B cell (primary cell): ENCODE measurements at regions not wholly inside any gene's neighbourhood (a gene's known extent, or its start where the extent isn't known, plus 50 kb on each side); places are given as distances from the start of the nearest gene placed in this dataset.

Experiments
- ATAC-seq: fragments of 200-7000 bp; cut with Tn5 transposase; one replicate; pipeline ENCODE4 v1.10.0; 2021; ENCODE audit warnings: low read depth, mild to moderate bottlenecking, moderate number of reproducible peaks, moderate library complexity
- CTCF ChIA-PET: fragments of 350-600 bp; sonication (Branson Sonifier 250); formaldehyde crosslinking; loops from one replicate; lab custom pipeline; 2021; ENCODE audit warnings: antibody characterized with exemption, inconsistent platforms; lab: Charles Lee
- POLR2A ChIA-PET: fragments of 350-600 bp; sonication (Branson Sonifier 250); formaldehyde crosslinking; loops from one replicate; lab custom pipeline; 2021; ENCODE audit warnings: antibody characterized with exemption; lab: Charles Lee
- DNase-seq: peaks from one replicate; pipeline ENCODE4 v3.0.0; 2013
- H2AFZ ChIP-seq: 2 replicates; pipeline ENCODE4 v1.6.1; 2012; ENCODE audit warnings: mild to moderate bottlenecking, low read depth, low read length; ENCODE audit not compliant: insufficient read depth, poor library complexity, severe bottlenecking
- H3K27ac ChIP-seq, 2 donors: 1 replicate in 1 of 2; 2 replicates in 1 of 2; pipeline ENCODE4 v1.5.1; 2012 to 2013; ENCODE audit warnings: low read length in 2 of 2, mild to moderate bottlenecking in 2 of 2, moderate library complexity in 1 of 2
- H3K27me3 ChIP-seq, 4 experiments: fragments of 200-600 bp in 1 of 4; sonication (generic) in 1 of 4; replicated peaks in 1 of 4; 1 replicate in 2 of 4; 2 replicates in 2 of 4; pipeline versions ENCODE4 v1.6.1 to v1.7.0; 2013 to 2016; ENCODE audit warnings: low read length in 3 of 4, mild to moderate bottlenecking in 2 of 4, mixed read lengths in 1 of 4, moderate library complexity in 1 of 4; ENCODE audit not compliant: insufficient read depth in 4 of 4, control insufficient read depth in 3 of 4; ENCODE audit errors: control extremely low read depth in 1 of 4
- H3K36me3 ChIP-seq, 2 experiments: replicated peaks in 1 of 2; 1 replicate in 1 of 2; 2 replicates in 1 of 2; pipeline versions ENCODE4 v1.6.1 to v1.7.1; 2013; ENCODE audit warnings: low read length in 1 of 2; ENCODE audit not compliant: insufficient read depth in 2 of 2, control insufficient read depth in 1 of 2; ENCODE audit errors: control extremely low read depth in 1 of 2, extremely low read depth in 1 of 2
- H3K4me1 ChIP-seq, 2 donors: fragments of 200-600 bp in 1 of 2; sonication (generic) in 1 of 2; 1 replicate in 1 of 2; 2 replicates in 1 of 2; pipeline versions ENCODE4 v1.5.1 to v1.6.1; 2013 to 2017; ENCODE audit warnings: low read length in 2 of 2; ENCODE audit not compliant: control insufficient read depth in 2 of 2, insufficient read depth in 2 of 2
- H3K4me2 ChIP-seq: replicated peaks from 2 replicates; pipeline ENCODE3; 2012; ENCODE audit warnings: mild to moderate bottlenecking, low read depth, low read length; ENCODE audit not compliant: poor library complexity, severe bottlenecking
- H3K4me3 ChIP-seq, 5 experiments: fragments of 200-600 bp in 1 of 5; sonication (generic) in 1 of 5; 1 replicate in 3 of 5; 2 replicates in 2 of 5; pipeline versions ENCODE4 v1.5.1 to v1.7.0; 2011 to 2016; ENCODE audit warnings: low read length in 4 of 5, mild to moderate bottlenecking in 4 of 5, low read depth in 2 of 5, control low read depth in 1 of 5, moderate library complexity in 1 of 5; ENCODE audit not compliant: insufficient read depth in 1 of 5; ENCODE audit errors: control extremely low read depth in 1 of 5, extremely low read depth in 1 of 5
- H3K79me2 ChIP-seq: fragments of 200-600 bp; sonication (generic); one replicate; pipeline ENCODE4 v1.6.0; 2016; ENCODE audit warnings: low read length; ENCODE audit not compliant: control insufficient read depth, insufficient read depth
- H3K9ac ChIP-seq: fragments of 200-600 bp; sonication (generic); 2 replicates; pipeline ENCODE4 v1.6.1; 2017; ENCODE audit warnings: mild to moderate bottlenecking, low read length, moderate library complexity
- H3K9me3 ChIP-seq, 3 donors: one replicate each; pipeline versions ENCODE4 v1.6.1 to v1.7.1; 2013; ENCODE audit warnings: low read length in 2 of 3; ENCODE audit not compliant: control insufficient read depth in 2 of 3, insufficient read depth in 1 of 3; ENCODE audit errors: control extremely low read depth in 1 of 3
- H4K20me1 ChIP-seq: 2 replicates; pipeline ENCODE4 v1.6.0; 2012; ENCODE audit warnings: mild to moderate bottlenecking, low read length; ENCODE audit not compliant: insufficient read depth, control insufficient read depth, poor library complexity, severe bottlenecking
- H3K27ac Mint-ChIP-seq: one replicate; pipeline ENCODE4 v1.8.0; 2021; ENCODE audit warnings: mixed read lengths
- H3K27me3 Mint-ChIP-seq: one replicate; pipeline ENCODE4 v1.8.0; 2021; ENCODE audit warnings: mixed read lengths
- H3K4me1 Mint-ChIP-seq: one replicate; pipeline ENCODE4 v1.8.0; 2021; ENCODE audit warnings: mixed read lengths
- H3K4me3 Mint-ChIP-seq: one replicate; pipeline ENCODE4 v1.8.0; 2021; ENCODE audit warnings: mixed read lengths
- H3K9me3 Mint-ChIP-seq: one replicate; pipeline ENCODE4 v1.8.0; 2022; ENCODE audit warnings: mixed read lengths; ENCODE audit not compliant: insufficient read depth
- CTCF ChIP-seq: fragments of 200-600 bp; IDR thresholded peaks from one replicate; pipeline ENCODE4 v1.8.0; 2022; ENCODE audit warnings: antibody characterized with exemption, mild to moderate bottlenecking
- EZH2 ChIP-seq: IDR thresholded peaks from 2 replicates; pipeline ENCODE4 v1.6.1; 2012; ENCODE audit warnings: borderline replicate concordance, low read depth, mild to moderate bottlenecking, moderate library complexity, low read length; ENCODE audit not compliant: insufficient read depth, poor library complexity, severe bottlenecking
- WGBS: methylation state at CpG from one replicate; pipeline ENCODE4 v1.1.5; 2013; ENCODE audit warnings: missing lambda C conversion rate; ENCODE audit not compliant: insufficient coverage; 5-methylcytosine and 5-hydroxymethylcytosine counted together
- intact Hi-C: fragments of 100-400 bp; cut with micrococcal nuclease; formaldehyde crosslinking; loops from one replicate; pipeline ENCODE4 v1.10.0; 2022

- DNase-seq = no peak
- Mint-ChIP-seq H3K27ac (no peak overlapping the region), H3K9me3 (no peaks in the 10 kb centered on the region), H3K27me3 (peaks cover 22% of the 10 kb centered on the region), H3K4me1 (no peaks in the 10 kb centered on the region), H3K4me3 (no peak overlapping the region)
- H3K9ac ChIP-seq = no peak overlapping the region
- ChIA-PET CTCF (no interaction called here), POLR2A (no interaction called here)
- no peaks in the 10 kb centered on the region for H4K20me1 ChIP-seq
- H3K27me3 ChIP-seq = peaks cover 0 to 10% (median 0%) of the 10 kb centered on the region in 4 experiments
- TF ChIP-seq EZH2 (no peak), CTCF (no peak)
- H3K36me3 ChIP-seq = no peaks in the 10 kb centered on the region
- ATAC-seq = no peak
- H3K4me1 ChIP-seq = no peaks in the 10 kb centered on the region
- H2AFZ ChIP-seq = no peak overlapping the region
- no peak overlapping the region for H3K4me3 ChIP-seq
- H3K27ac ChIP-seq = no peak overlapping the region
- intact Hi-C loops = no loop called here
- no CpG with 5 or more reads among the region's 4 CpGs for WGBS
- no peak overlapping the region for H3K4me2 ChIP-seq
- H3K79me2 ChIP-seq = no peaks in the 10 kb centered on the region
- no peaks in the 10 kb centered on the region for H3K9me3 ChIP-seq
Observed at GRCh38 chr1:168397806-168398205, 117.1 kb downstream of the TBX19 start.

GRCh38 chr1:168396940-168397684, 116.4 kb downstream of the TBX19 start:
- Mint-ChIP-seq H3K4me1 (no peaks in the 10 kb centered on the region), H3K27ac (no peak overlapping the region), H3K27me3 (peaks cover 29% of the 10 kb centered on the region), H3K4me3 (no peak overlapping the region), H3K9me3 (no peaks in the 10 kb centered on the region)
- TF ChIP-seq EZH2 (no peak), CTCF (no peak)
- no peaks in the 10 kb centered on the region for H3K79me2 ChIP-seq
- no peak for ATAC-seq
- H2AFZ ChIP-seq = no peak overlapping the region
- H3K36me3 ChIP-seq = no peaks in the 10 kb centered on the region
- 94% methylated on average over 2 of the region's 3 CpGs for WGBS
- H3K27ac ChIP-seq = no peak overlapping the region
- H3K9ac ChIP-seq = no peak overlapping the region
- H3K27me3 ChIP-seq = peaks cover 0 to 10% (median 0%) of the 10 kb centered on the region in 4 experiments
- no peak overlapping the region for H3K4me2 ChIP-seq
- no peak for DNase-seq
- H4K20me1 ChIP-seq = no peaks in the 10 kb centered on the region
- ChIA-PET CTCF (no interaction called here), POLR2A (no interaction called here)
- no peaks in the 10 kb centered on the region for H3K4me1 ChIP-seq
- intact Hi-C loops = no loop called here
- no peaks in the 10 kb centered on the region for H3K9me3 ChIP-seq
- H3K4me3 ChIP-seq = no peak overlapping the region
